ENCODE measurements at regions not wholly inside any gene's neighbourhood (a gene's known extent, or its start where the extent isn't known, plus 50 kb on each side); places are given as distances from the start of the nearest gene placed in this dataset.

- Histone ChIP-seq H3K27me3 (ENCODE audit: insufficient read depth) (no peaks in the 10 kb centered on the region), H3K4me2 (no peak overlapping the region), H3F3A (replicated peaks; ENCODE audit: low read depth) (no peaks in the 10 kb centered on the region), H2AFZ (no peak overlapping the region), H3K36me3 (ENCODE audit: insufficient read depth) (no peaks in the 10 kb centered on the region), H3K4me1 (ENCODE audit: insufficient read depth) (no peaks in the 10 kb centered on the region), H3K79me2 (replicated peaks; ENCODE audit: insufficient read depth) (no peaks in the 10 kb centered on the region), H4K20me1 (replicated peaks; ENCODE audit: insufficient read depth) (no peaks in the 10 kb centered on the region), H3K4me3 (no peak overlapping the region), H3K27ac (ENCODE audit: low read depth) (no peak overlapping the region), H3K9me2 (ENCODE audit: insufficient read depth) (peaks cover 11% of the 10 kb centered on the region; the same call in 1 of the 2 replicates)
- TF ChIP-seq ZNF462 (CRISPR knock-in tag; IDR thresholded peaks at IDR 0.05): no peak
- TF ChIP-seq EZH2phosphoT487 (IDR thresholded peaks at IDR 0.05; ENCODE audit: unreplicated experiment): no peak
- TF ChIP-seq CTCF (conservative IDR thresholded peaks at IDR 0.05; ENCODE audit: low read depth in 2 of 2): no peak
- TF ChIP-seq ZNF114 (CRISPR knock-in tag; IDR thresholded peaks at IDR 0.05): no peak
- TF ChIP-seq ETS1 (IDR thresholded peaks at IDR 0.05): no peak
- no peak for TF ChIP-seq NANOG (IDR thresholded peaks at IDR 0.05; ENCODE audit: borderline replicate concordance)
- TF ChIP-seq EZH2 (IDR thresholded peaks at IDR 0.05; ENCODE audit: low read depth, unreplicated experiment): no peak
- no peak for TF ChIP-seq POLR2AphosphoS5 (IDR thresholded peaks at IDR 0.05; ENCODE audit: low read depth)
- TF ChIP-seq JUNB (IDR thresholded peaks at IDR 0.05; ENCODE audit: unreplicated experiment): no peak
- no peak for TF ChIP-seq CREB1 (CRISPR knock-in tag; IDR thresholded peaks at IDR 0.05; ENCODE audit: low read depth)
- TF ChIP-seq ZNF331 (CRISPR knock-in tag; IDR thresholded peaks at IDR 0.05; ENCODE audit: low read depth): no peak
- TF ChIP-seq, protein P1, sequence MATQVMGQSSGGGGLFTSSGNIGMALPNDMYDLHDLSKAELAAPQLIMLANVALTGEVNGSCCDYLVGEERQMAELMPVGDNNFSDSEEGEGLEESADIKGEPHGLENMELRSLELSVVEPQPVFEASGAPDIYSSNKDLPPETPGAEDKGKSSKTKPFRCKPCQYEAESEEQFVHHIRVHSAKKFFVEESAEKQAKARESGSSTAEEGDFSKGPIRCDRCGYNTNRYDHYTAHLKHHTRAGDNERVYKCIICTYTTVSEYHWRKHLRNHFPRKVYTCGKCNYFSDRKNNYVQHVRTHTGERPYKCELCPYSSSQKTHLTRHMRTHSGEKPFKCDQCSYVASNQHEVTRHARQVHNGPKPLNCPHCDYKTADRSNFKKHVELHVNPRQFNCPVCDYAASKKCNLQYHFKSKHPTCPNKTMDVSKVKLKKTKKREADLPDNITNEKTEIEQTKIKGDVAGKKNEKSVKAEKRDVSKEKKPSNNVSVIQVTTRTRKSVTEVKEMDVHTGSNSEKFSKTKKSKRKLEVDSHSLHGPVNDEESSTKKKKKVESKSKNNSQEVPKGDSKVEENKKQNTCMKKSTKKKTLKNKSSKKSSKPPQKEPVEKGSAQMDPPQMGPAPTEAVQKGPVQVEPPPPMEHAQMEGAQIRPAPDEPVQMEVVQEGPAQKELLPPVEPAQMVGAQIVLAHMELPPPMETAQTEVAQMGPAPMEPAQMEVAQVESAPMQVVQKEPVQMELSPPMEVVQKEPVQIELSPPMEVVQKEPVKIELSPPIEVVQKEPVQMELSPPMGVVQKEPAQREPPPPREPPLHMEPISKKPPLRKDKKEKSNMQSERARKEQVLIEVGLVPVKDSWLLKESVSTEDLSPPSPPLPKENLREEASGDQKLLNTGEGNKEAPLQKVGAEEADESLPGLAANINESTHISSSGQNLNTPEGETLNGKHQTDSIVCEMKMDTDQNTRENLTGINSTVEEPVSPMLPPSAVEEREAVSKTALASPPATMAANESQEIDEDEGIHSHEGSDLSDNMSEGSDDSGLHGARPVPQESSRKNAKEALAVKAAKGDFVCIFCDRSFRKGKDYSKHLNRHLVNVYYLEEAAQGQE (IDR thresholded peaks at IDR 0.05; ENCODE audit: unreplicated experiment): no peak
- no peak for TF ChIP-seq STAT1 (IDR thresholded peaks at IDR 0.05; ENCODE audit: unreplicated experiment)
- DNase-seq (ENCODE audit: low spot score) (no peak), ATAC-seq (no peak)
- Mint-ChIP-seq H3K4me1 (peaks cover 14% of the 10 kb centered on the region), H3K27me3 (ENCODE audit: insufficient read depth, low read depth, poor library complexity) (peaks cover 4% of the 10 kb centered on the region), H3K4me3 (no peak overlapping the region), H3K9me3 (no peaks in the 10 kb centered on the region), H3K27ac (no peak overlapping the region), H3K36me3 (ENCODE audit: low read depth) (no peaks in the 10 kb centered on the region)
Measured at GRCh38 chr5:145117285-145117684, 717.9 kb downstream of the PRELID2 start.

All from GM23338 (cell line).